Left colon (tissue), 2 donors: ENCODE measurements at regions not wholly inside any gene's neighbourhood (a gene's known extent, or its start where the extent isn't known, plus 50 kb on each side); places are given as distances from the start of the nearest gene placed in this dataset.

Source experiments
- ATAC-seq: fragments of 200-7000 bp; cut with Tn5 transposase; one replicate; pipeline ENCODE4 v1.9.1; 2020; ENCODE audit warnings: mild to moderate bottlenecking, moderate library complexity
- DNase-seq, 2 donors: peaks; one replicate each; pipeline ENCODE4 v3.0.0-alpha.2; 2020
- intact Hi-C, 2 donors: fragments of 100-400 bp; cut with DNase I in 1 of 2; cut with micrococcal nuclease in 1 of 2; formaldehyde crosslinking; loops; one replicate each; pipeline versions ENCODE4 v1.11.2 to v1.14.0; 2022; cut with DNase I, micrococcal nuclease
- donor health status: DM: no; HTN: no; CAD: no.
- donor health status: DM: yes; HTN: yes; CAD: no.

DNA sequence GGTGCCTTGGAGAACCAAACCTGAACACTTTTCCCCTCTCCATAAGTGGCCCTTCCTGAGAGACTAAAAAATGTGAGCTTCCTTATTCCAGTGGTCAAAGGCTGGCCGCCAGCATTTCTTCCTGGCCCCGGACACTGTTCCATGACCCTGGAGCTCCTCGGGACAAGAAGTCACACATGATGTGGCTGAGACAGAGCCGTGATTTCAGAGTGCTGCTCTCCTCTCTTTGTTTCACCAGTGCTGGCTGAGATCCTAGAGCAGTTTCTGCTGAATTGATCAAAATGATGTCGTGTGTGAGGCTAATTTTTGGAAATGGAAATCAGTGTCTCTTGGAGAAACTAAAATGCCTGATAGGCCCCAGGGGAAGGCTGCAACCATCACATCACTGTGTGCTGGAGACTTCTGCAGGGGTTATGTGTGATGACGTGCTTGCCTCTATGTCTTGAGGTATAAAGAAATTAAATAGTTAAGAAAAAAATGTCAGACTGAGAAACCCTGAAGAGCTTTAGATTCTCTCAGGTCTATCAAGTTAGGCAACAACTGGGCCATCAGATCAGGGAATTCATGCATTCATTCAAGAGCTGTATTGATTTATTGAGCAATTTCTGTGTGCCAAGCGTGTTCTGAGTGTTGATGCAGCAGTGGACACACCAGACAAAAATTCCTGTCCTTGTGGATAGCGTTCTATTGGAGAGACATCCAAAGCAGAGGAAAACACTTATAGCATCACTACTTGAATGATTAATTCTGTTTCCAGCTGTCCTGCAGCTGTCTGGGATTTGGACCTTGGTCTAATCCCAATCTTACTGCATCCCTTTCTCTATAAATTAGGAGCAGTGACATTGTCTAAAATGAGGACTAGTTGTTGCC lies 72.7 kb upstream of the CCN6 start:
- intact Hi-C loops: no loop called here
- no peak for DNase-seq
- ATAC-seq: no peak

DNA sequence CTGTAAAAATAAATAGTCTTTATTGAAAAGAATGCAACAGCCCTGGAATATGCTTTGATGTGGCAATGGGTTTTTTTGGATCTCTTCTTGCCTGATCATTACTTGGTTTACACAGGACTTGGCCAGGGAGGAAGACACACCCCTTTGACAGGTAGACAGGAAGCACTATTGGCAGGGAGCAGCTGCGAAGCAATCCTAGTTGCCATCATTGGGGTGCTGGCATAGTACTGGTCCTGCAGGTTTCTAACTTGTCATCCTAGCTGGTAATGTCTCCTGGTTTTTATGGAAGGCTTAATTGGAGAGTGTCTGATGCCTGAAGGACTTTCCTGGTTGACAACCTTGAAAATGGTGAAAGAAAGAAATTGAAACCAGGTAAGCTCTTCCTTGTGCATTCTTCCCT lies 71.2 kb upstream of the CCN6 start:
- no peak for ATAC-seq
- intact Hi-C loops: no loop called here

DNA sequence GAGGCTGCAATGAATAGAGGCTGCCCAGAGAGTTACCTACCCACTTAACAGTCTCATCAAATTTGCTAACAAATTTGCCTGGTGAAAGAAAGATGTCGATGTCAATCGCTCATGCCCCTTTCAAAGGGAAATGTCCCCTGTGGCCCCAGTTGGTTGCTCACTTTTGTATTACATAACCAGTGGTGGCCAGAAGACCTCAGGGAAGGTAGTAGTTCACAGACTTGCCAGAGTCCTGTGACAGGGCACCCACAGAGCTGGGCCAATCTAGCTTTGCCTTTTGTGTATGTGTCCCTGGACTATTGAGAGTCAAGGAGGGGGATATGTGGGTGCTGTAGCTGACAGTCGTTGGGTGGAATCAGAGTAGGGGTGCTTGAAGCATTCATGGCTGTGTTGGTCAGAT lies 70.7 kb upstream of the CCN6 start:
- DNase-seq (no peak), ATAC-seq (no peak)
- intact Hi-C loops: no loop called here

More for the DNA sequence above, 71.2 kb upstream of the CCN6 start:
- no peak for DNase-seq

DNA sequence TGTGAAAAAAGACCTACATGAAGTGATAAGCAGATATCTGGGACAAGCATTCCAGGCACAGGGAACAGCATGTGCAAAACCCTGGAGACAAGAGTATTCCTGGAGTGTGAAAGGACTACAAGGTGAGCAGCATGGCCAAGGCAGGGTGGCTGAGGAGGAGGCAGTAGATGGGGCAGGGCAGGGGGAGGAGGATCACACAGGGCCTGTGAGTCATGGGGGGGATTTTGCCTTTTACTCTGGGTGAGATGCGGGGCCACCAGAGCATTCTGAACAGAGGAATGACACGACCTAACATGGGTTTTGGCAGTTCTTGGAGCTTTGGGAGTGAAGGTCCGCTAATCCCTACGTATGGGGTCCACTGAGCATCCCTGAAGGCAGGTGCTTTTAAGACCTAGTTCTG lies 69.8 kb upstream of the CCN6 start:
- intact Hi-C loops: no loop called here
- ATAC-seq: no peak

DNA sequence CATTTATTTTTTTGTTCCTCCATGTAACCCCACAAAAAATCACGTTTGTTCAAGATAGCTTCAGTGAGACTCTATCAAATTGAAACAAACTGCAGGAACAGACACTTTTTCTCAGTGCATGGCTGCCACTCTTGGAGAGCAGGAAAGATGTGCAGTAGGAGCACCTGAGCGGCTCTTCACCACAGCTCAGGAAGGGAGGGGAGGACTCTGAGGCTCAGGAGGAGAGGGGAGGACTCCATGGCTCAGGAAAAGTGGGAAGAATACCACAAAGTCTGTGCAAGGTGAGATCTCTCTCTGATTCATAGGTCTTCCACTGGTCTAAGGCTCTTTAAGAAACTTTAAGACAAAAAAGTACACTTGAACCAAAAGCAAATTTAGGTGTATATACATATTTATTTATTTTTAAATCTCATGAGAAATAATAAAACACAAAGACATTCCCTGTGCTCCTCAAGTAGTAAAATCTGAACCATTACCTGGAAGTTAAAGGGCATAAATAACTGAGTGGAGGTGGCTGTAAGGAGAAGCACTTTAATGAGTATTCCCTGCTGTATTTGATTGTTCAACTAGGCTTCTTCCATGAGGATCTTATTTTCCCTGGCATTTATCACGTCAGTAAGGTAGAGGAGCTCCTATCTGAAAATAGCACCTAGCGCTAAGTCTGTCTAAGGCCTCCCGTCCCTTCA lies 69.2 kb upstream of the CCN6 start:
- no peak for ATAC-seq
- intact Hi-C loops: no loop called here
- no peak for DNase-seq

More for the DNA sequence above, 69.8 kb upstream of the CCN6 start:
- DNase-seq: no peak

DNA sequence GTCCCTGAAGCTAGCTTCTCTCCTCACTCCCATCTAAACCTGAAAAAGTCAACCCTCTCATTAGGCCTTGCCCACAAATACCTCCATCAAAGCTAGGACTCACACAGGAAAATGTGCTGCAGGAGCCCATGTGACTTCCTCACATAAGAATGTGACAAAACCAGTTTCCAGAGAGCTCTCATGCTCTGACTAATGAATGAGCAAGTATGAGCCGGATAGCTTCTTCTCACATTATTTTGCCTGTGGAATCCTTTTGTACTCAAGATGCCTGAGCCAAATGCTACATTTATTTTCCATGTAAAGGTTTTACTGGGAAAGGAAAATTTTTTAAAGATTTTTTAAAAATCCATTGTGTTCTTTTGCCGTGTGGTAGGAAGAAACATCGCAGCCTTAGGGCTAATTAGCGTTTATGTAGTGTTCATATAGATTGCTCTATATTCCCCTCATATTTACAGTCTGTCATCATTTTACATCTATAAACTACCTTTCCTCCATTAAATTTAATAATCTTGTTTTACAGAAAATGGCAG lies 68.6 kb upstream of the CCN6 start:
- intact Hi-C loops: no loop called here
- ATAC-seq (no peak), DNase-seq (no peak)

DNA sequence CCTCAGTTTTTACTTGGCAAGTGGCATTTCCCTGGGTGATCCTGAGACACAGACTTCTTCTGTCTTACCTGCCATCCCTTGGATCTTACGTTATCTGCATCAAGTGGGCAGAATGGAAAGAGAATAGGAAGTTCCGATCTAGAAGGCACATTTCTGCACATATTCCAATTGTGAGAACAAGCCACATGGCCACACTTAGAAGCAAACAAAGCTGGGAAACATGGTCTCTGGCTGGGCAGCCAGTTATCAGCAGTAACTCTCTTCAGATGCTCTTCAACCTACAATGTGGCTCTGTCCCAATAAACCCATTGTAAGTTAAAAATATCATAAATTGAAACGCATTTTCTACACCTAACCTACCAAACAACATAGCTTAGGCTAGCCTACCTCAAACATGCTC lies 67.3 kb upstream of the CCN6 start:
- ATAC-seq (no peak), DNase-seq (no peak)
- intact Hi-C loops: no loop called here

DNA sequence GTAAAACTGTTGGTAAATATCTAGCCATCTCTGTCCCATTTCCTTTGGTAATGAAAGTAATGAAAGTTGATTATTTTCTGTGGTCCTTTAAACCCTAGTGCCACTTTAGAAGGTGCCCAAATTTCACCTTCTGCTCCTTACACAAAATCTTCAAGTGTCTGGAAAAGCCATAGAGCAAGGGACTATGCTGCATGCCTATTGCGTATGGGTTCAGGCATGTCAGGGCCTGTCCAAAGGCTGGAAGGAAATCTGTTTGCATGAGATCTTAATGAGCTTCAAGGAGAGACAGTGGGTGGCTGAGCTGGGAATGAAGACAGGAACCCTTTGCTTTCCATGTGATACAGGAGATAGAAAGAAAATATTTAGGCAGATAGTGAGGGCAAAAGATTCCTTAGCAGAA lies 66.6 kb upstream of the CCN6 start:
- no peak for ATAC-seq

DNA sequence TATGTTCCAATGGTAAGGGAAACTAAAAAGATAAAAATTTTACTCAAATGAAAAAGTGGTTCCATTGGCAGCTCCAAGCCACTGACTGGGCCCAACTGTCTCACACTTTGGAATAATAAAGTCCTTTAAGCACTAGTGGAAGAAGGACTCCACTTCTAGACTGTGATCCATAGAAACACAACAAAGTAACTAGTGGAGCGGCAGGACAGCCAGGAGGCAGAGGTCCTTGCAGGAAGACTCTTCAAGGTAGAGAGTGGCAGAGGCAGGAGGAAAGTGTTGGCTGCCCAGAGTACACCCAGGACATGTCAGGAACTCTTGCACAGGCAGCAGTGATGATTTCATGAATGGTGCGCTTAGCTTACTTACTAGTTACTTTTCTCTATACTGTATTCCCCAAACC lies 65.0 kb upstream of the CCN6 start:
- intact Hi-C loops: no loop called here
- ATAC-seq (no peak), DNase-seq (no peak)

More for the DNA sequence above, 66.6 kb upstream of the CCN6 start:
- DNase-seq: no peak
- intact Hi-C loops: no loop called here

DNA sequence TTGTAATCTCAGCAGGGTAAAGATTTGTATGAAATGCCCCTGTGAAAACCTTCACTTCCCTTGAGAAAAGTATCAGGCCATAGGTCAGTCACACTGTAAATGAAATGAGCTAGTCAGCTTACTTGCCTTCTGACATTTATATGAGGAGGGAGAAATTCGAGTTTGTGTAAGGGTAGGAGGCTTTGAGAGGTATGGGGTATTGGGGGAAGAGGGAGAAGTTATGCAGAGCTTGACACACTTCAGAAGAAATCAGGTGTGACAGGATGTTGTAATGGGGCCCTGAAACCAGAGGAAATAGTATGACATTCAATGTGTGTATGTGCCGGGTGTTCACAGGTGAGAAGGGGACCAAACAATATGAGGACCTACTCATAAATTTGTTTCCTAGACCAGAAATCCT lies 64.2 kb upstream of the CCN6 start:
- intact Hi-C loops: loop anchor here in 1 of 2 donors (10.0 kb wide), 1 partner anchor 265 kb away; no protein-coding TSS in a partner anchor
- no peak for ATAC-seq
- no peak for DNase-seq

DNA sequence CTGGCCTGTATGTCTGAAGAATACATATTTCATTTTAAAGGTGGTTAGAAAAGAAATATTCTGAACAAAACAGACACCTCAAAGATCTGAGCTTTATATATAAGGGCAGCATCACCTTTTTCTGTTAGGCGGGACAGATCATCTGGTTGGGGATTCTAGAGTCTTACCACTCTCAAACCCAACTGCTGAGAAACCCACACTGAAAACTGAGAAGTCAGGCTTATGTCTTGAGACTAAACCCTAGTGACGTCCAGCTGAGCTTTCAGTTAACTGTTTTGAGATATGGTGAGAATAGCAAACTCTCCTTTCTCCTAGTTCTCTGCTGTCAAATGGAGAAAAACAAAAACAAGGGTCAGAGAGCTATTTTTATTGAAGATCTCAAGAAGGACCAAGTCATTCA lies 63.7 kb upstream of the CCN6 start:
- intact Hi-C loops: loop anchor here in 1 of 2 donors (10.0 kb wide), 1 partner anchor 265 kb away; no protein-coding TSS in a partner anchor
- ATAC-seq (no peak), DNase-seq (no peak)

DNA sequence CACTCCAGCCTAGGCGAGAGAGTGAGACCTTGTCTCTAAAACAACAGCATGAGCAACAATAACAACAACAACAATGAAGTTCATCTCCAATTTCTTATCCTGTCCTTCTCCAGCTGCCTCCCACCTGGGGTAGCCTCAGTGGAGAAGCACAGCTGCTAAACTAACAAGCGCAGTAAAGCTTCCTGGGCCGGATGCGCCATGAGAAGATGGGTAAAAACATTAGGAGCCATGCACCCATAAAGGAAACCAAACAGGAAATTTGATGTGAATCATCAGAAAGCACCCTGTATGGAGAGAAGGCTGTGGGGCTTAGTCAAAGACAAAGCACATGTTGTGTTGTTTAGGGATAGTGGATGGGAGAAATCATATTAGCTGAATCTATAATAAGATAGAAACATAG lies 61.1 kb upstream of the CCN6 start:
- DNase-seq: no peak
- intact Hi-C loops: loop anchor here in 1 of 2 donors (10.0 kb wide), 1 partner anchor 268 kb away; no protein-coding TSS in a partner anchor
- no peak for ATAC-seq

DNA sequence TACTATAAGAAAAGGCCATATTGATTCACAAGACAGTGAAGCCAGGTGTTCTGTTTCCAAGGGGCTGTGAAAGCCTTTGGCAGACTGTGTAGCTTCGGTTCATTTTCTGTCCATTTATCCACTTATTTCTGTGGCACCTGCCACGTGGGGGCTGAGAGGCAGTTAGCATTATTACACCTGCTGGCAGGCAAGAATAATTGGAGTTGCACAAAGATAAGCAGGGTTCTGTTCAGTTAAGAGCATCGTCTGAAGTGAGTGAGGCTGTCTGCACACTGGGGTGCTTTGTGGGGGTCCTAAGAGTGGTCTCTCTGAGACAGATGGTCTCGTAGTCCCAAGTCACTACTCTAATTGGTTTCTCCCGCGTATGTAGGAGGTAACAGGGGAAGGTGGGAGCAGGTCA lies 60.6 kb upstream of the CCN6 start:
- intact Hi-C loops: loop anchor here in 1 of 2 donors (10.0 kb wide), 1 partner anchor 269 kb away; no protein-coding TSS in a partner anchor
- ATAC-seq (no peak), DNase-seq (no peak)

DNA sequence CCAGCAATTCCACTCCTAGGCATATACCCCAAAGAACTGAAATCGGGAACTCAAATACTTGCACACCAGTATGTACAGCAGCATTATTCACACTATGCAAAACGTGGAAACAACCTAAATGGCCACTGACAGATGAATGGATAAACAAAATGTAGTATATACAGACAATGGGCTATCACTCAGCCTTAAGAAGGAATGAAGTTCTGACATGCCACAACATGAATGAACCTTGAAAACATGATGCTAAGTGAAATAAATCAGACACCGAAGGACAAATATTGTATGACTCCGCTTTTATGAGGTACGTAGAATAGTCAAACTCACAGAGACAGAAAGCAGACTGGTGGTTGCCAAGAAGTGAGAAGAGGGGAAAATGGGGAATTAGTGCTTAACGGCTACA lies 59.1 kb upstream of the CCN6 start:
- intact Hi-C loops: loop anchor here (5.0 to 10.0 kb wide), 3 partner anchors 122 to 282 kb away; partner anchors contain the start of gene FYN (in 1 of the 2)
- ATAC-seq: no peak
- DNase-seq: no peak

DNA sequence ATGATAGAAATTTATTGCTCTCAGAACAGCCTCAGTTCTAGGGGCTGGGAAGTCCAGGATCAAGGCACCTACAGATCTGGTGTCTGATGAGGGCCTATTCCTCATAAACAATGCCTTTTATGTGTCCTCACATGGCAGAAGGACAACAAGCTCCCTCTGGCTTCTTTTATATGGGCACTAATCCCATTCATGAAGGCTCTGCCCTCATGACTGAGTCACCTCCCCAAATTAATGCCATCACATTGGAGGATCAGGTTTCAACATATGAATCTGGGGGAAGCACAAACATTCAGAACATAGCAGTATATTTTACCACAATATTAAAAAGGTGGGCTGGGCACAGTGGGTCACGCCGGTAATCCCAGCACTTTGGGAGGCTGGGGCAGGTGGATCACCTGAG lies 58.5 kb upstream of the CCN6 start:
- intact Hi-C loops: loop anchor here (5.0 to 10.0 kb wide), 3 partner anchors 123 to 283 kb away; partner anchors contain the start of gene FYN (in 1 of the 2)
- no peak for DNase-seq
- no peak for ATAC-seq

DNA sequence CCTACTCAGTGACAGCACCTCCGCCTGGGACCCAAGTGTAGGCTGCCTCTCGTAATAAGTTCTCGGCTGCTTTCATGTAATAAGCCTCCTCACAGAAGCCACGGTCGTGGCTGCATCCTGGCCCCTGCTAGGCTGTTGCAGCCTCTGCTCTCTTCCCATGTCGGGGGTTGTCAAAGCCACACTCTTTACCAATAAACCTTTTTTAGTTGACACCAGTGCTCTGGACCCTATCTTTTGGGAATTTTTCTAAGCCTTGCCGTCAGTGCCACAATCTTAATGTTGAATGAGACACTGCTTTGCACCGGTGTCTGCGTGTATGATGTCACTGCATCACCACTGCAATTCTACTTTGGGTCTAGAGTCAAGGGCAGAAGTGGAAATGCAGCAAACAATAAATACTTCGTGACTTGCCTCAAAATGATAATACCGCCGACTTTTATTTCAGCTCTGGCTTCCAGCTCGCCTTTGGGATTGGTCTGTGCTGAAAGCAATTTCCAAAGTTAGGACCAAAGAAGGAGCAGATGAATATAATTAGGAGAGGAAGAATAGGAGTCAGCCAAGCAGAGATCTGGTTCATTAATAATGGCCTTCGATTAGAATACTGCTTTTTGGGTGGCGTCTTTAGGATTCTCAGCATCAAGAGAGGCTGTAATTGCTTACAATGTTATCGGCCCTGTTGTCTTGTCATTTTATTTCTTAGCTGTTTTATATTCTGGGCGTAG lies 57.6 kb upstream of the CCN6 start:
- intact Hi-C loops: loop anchor here (5.0 to 10.0 kb wide), 3 partner anchors 124 to 284 kb away; partner anchors contain the start of gene FYN (in 1 of the 2)
- ATAC-seq: no peak
- DNase-seq: no peak

DNA sequence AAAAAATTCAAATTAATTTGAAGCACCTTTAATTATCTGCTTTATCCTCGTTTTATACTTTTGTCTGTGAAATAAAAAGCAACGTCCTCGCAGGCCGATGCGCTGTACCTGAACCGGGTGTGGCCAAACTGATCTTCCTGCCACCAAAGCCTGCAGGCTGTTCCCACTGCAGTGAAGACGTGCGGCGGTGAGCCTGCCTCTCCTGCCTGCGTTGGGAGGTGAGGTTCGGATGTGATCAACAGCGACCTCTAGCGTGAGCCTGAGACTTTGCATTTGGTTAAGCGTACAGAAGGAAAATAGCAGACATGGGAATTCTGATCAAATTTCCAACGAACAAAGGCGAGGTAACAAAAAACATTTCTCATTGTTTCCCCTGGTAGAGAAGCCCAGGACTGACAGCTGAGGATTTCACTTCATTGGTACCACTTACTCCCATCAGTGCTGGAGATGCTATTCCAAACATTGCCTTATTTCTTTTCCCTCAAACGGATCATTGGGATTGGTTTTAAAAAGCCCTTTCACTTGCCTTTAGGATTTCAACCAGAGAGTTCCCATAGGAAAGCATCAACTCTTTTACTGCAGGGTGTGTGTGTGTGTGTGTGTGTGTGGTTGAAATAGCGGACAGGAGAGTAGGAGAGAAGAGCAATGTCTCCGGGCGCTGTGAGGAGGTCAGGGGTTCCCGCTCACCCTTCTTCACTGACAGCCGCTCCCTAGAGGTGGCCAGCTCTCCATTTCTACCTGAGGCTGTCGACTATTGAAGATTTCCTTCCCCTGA lies 56.6 kb upstream of the CCN6 start:
- DNase-seq (peak; percentile 75 to 79), ATAC-seq (peak; percentile 97)
- intact Hi-C loops: loop anchor here (5.0 to 10.0 kb wide), 3 partner anchors 125 to 285 kb away; partner anchors contain the start of gene FYN (in 1 of the 2)

DNA sequence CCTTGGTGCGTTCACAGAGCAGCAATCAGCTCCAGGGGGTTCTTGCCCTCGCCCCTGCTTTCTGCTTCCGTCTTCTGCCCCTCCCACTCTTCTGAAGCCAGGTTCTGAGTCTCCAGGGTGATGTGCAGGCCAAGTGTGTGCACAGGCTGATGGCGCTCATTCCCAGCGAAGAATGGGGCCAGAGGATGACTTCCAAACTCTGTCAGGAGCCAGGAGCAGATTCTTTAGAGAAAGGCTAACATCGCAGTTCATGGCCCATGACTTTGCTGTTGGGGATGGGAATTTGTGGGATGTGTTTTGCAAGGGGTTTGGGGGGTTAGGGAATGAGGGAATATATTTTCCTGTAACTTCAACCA lies 56.1 kb upstream of the CCN6 start:
- ATAC-seq (no peak), DNase-seq (no peak)
- intact Hi-C loops: loop anchor here (5.0 to 10.0 kb wide), 3 partner anchors 126 to 286 kb away; partner anchors contain the start of gene FYN (in 1 of the 2)
